H9 (cell line): ENCODE measurements at regions not wholly inside any gene's neighbourhood (a gene's known extent, or its start where the extent isn't known, plus 50 kb on each side); places are given as distances from the start of the nearest gene placed in this dataset.

Source experiments
- DNase-seq: peaks from one replicate; pipeline ENCODE4 v3.0.0-alpha.2; 2017
- H2AFZ ChIP-seq: one replicate; pipeline ENCODE4 v1.6.1; 2013; ENCODE audit warnings: mild to moderate bottlenecking, low read length, control low read depth, moderate library complexity
- H2AK5ac ChIP-seq: 2 replicates; pipeline ENCODE4 v1.6.1; 2013; ENCODE audit warnings: low read length, control low read depth, mixed read lengths; ENCODE audit not compliant: insufficient read length
- H2BK120ac ChIP-seq: one replicate; pipeline ENCODE4 v1.6.1; 2013; ENCODE audit warnings: low read depth, mild to moderate bottlenecking, low read length, control low read depth, inconsistent platforms; ENCODE audit not compliant: poor library complexity, severe bottlenecking
- H2BK12ac ChIP-seq: 2 replicates; pipeline ENCODE4 v1.6.1; 2013; ENCODE audit warnings: low read length, control low read depth, mixed read lengths, low read depth; ENCODE audit not compliant: insufficient read length
- H2BK15ac ChIP-seq: 2 replicates; pipeline ENCODE4 v1.6.1; 2013; ENCODE audit warnings: low read depth, low read length, control low read depth
- H2BK20ac ChIP-seq: one replicate; pipeline ENCODE4 v1.6.1; 2013; ENCODE audit warnings: low read depth, mild to moderate bottlenecking, low read length, control low read depth, inconsistent platforms; ENCODE audit not compliant: poor library complexity, severe bottlenecking
- H2BK5ac ChIP-seq: 2 replicates; pipeline ENCODE4 v1.6.1; 2013; ENCODE audit warnings: low read length, control low read depth, mixed read lengths; ENCODE audit not compliant: insufficient read length
- H3K14ac ChIP-seq: 2 replicates; pipeline ENCODE4 v1.6.1; 2013; ENCODE audit warnings: low read length, control low read depth; ENCODE audit not compliant: insufficient read depth
- H3K18ac ChIP-seq: 2 replicates; pipeline ENCODE4 v1.6.1; 2013; ENCODE audit warnings: low read depth, mild to moderate bottlenecking, mixed read lengths, low read length, control low read depth; ENCODE audit not compliant: insufficient read length
- H3K23ac ChIP-seq: 2 replicates; pipeline ENCODE4 v1.6.1; 2013; ENCODE audit warnings: low read length, control low read depth, mixed read lengths, low read depth; ENCODE audit not compliant: insufficient read length
- H3K23me2 ChIP-seq: 2 replicates; pipeline ENCODE4 v1.6.1; 2013; ENCODE audit warnings: low read depth, mild to moderate bottlenecking, mixed read lengths, low read length, control low read depth; ENCODE audit not compliant: insufficient read length, poor library complexity, severe bottlenecking
- H3K27ac ChIP-seq: 2 replicates; pipeline ENCODE4 v1.5.1; 2013; ENCODE audit warnings: low read length, control low read depth, mixed read lengths, low read depth; ENCODE audit not compliant: insufficient read length
- H3K27me3 ChIP-seq: 2 replicates; pipeline ENCODE4 v1.6.1; 2013; ENCODE audit warnings: low read length, control low read depth, inconsistent platforms; ENCODE audit not compliant: insufficient read depth
- H3K4ac ChIP-seq: 2 replicates; pipeline ENCODE4 v1.6.1; 2013; ENCODE audit warnings: low read depth, mild to moderate bottlenecking, control low read depth, inconsistent platforms, low read length, moderate library complexity
- H3K4me1 ChIP-seq: 2 replicates; pipeline ENCODE4 v1.6.1; 2013; ENCODE audit warnings: low read length, control low read depth, inconsistent platforms; ENCODE audit not compliant: insufficient read depth
- H3K4me2 ChIP-seq: 2 replicates; pipeline ENCODE4 v1.6.1; 2013; ENCODE audit warnings: low read length, control low read depth, mixed read lengths; ENCODE audit not compliant: insufficient read length, insufficient read depth
- H3K56ac ChIP-seq: 2 replicates; pipeline ENCODE4 v1.6.1; 2013; ENCODE audit warnings: low read depth, mild to moderate bottlenecking, mixed read lengths, low read length, control low read depth; ENCODE audit not compliant: insufficient read length
- H3K79me1 ChIP-seq: 2 replicates; pipeline ENCODE4 v1.6.1; 2013; ENCODE audit warnings: low read depth, mild to moderate bottlenecking, moderate library complexity, low read length, control low read depth, inconsistent platforms; ENCODE audit not compliant: insufficient read depth, poor library complexity, severe bottlenecking
- H3K79me2 ChIP-seq: 2 replicates; pipeline ENCODE4 v1.6.1; 2013; ENCODE audit warnings: low read length, control low read depth, inconsistent platforms; ENCODE audit not compliant: insufficient read depth
- H3K9ac ChIP-seq: 2 replicates; pipeline ENCODE4 v1.6.1; 2013; ENCODE audit warnings: low read length, control low read depth, mixed read lengths; ENCODE audit not compliant: insufficient read length; ENCODE audit errors: extremely low read depth
- H3K9me3 ChIP-seq: one replicate; pipeline ENCODE4 v1.6.1; 2013; ENCODE audit warnings: low read depth, low read length, inconsistent platforms; ENCODE audit not compliant: control insufficient read depth
- H3T11ph ChIP-seq: one replicate; pipeline ENCODE4 v1.6.1; 2013; ENCODE audit warnings: mild to moderate bottlenecking, low read length, control low read depth, inconsistent platforms
- H4K20me1 ChIP-seq: one replicate; pipeline ENCODE4 v1.6.1; 2013; ENCODE audit not compliant: control insufficient read depth, insufficient read length, insufficient read depth
- H4K5ac ChIP-seq: 2 replicates; pipeline ENCODE4 v1.6.1; 2013; ENCODE audit warnings: low read depth, mild to moderate bottlenecking, mixed read lengths, low read length, control low read depth; ENCODE audit not compliant: insufficient read length
- H4K8ac ChIP-seq: replicated peaks from 2 replicates; pipeline ENCODE4 v1.6.1; 2013; ENCODE audit warnings: low read length, control low read depth, mixed read lengths, low read depth; ENCODE audit not compliant: insufficient read length
- H4K91ac ChIP-seq: 2 replicates; pipeline ENCODE4 v1.6.1; 2013; ENCODE audit warnings: low read depth, mild to moderate bottlenecking, moderate library complexity, mixed read lengths, low read length, control low read depth; ENCODE audit not compliant: insufficient read length
- H3K27ac Mint-ChIP-seq, 3 experiments: 2 replicates in 2 of 3; 3 replicates in 1 of 3; pipeline ENCODE4 v1.8.0; 2020 to 2021; ENCODE audit warnings: mixed read lengths in 3 of 3, mild to moderate bottlenecking in 1 of 3, moderate library complexity in 1 of 3
- H3K27me3 Mint-ChIP-seq: 2 replicates; pipeline ENCODE4 v1.8.0; 2021; ENCODE audit warnings: low read depth, mild to moderate bottlenecking, moderate library complexity, mixed read lengths
- H3K36me3 Mint-ChIP-seq, 3 experiments: 2 replicates in 2 of 3; 3 replicates in 1 of 3; pipeline ENCODE4 v1.8.0; 2020 to 2021; ENCODE audit warnings: low read depth in 3 of 3, mixed read lengths in 3 of 3; ENCODE audit not compliant: insufficient read depth in 1 of 3
- H3K4me1 Mint-ChIP-seq, 2 experiments: 2 replicates each; pipeline ENCODE4 v1.8.0; 2020; ENCODE audit warnings: mixed read lengths in 2 of 2
- H3K4me3 Mint-ChIP-seq, 2 experiments: 2 replicates in 1 of 2; 3 replicates in 1 of 2; pipeline ENCODE4 v1.8.0; 2020 to 2021; ENCODE audit warnings: mild to moderate bottlenecking in 2 of 2, mixed read lengths in 2 of 2, moderate library complexity in 1 of 2
- H3K9me3 Mint-ChIP-seq, 2 experiments: 2 replicates in 1 of 2; 3 replicates in 1 of 2; pipeline ENCODE4 v1.8.0; 2020; ENCODE audit warnings: mild to moderate bottlenecking in 2 of 2, mixed read lengths in 2 of 2, moderate library complexity in 1 of 2
- WGBS: extraction: QIAGEN DNeasy Blood & Tissue Kit; methylation state at CpG from one replicate; pipeline ENCODE4 v1.1.7; 2013; ENCODE audit warnings: missing lambda C conversion rate, low lambda C conversion rate, mixed read lengths; ENCODE audit not compliant: insufficient read length; ENCODE audit errors: extremely low coverage; 5-methylcytosine and 5-hydroxymethylcytosine counted together
- TF ChIP-seq, protein P1 (sequence below): fragments of 200-600 bp; sonication (generic); conservative IDR thresholded peaks from 3 replicates; pipeline ENCODE4 v1.8.0; 2021; ENCODE audit warnings: antibody characterized with exemption, mild to moderate bottlenecking

- WGBS: no CpG with 5 or more reads among the region's 1 CpG
- H2BK120ac ChIP-seq: no peak overlapping the region
- H3K27me3 ChIP-seq: no peaks in the 10 kb centered on the region
- H3K4me1 ChIP-seq: no peaks in the 10 kb centered on the region
- H3K9me3 Mint-ChIP-seq: no peaks in the 10 kb centered on the region
- H3K4me3 Mint-ChIP-seq: no peak overlapping the region
- H3K4me2 ChIP-seq: no peak overlapping the region
- no peak overlapping the region for H2BK15ac ChIP-seq
- H3K23ac ChIP-seq: no peak overlapping the region
- H3K56ac ChIP-seq: no peak overlapping the region
- no peak overlapping the region for H4K5ac ChIP-seq
- no peak overlapping the region for H3K27ac Mint-ChIP-seq
- no peak overlapping the region for H2AFZ ChIP-seq
- no peak for DNase-seq
- H3K23me2 ChIP-seq: no peaks in the 10 kb centered on the region
- TF ChIP-seq, protein P1, sequence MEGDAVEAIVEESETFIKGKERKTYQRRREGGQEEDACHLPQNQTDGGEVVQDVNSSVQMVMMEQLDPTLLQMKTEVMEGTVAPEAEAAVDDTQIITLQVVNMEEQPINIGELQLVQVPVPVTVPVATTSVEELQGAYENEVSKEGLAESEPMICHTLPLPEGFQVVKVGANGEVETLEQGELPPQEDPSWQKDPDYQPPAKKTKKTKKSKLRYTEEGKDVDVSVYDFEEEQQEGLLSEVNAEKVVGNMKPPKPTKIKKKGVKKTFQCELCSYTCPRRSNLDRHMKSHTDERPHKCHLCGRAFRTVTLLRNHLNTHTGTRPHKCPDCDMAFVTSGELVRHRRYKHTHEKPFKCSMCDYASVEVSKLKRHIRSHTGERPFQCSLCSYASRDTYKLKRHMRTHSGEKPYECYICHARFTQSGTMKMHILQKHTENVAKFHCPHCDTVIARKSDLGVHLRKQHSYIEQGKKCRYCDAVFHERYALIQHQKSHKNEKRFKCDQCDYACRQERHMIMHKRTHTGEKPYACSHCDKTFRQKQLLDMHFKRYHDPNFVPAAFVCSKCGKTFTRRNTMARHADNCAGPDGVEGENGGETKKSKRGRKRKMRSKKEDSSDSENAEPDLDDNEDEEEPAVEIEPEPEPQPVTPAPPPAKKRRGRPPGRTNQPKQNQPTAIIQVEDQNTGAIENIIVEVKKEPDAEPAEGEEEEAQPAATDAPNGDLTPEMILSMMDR: no peak
- no peaks in the 10 kb centered on the region for H3K36me3 Mint-ChIP-seq
- H3K4me1 Mint-ChIP-seq: no peaks in the 10 kb centered on the region
- H3K4ac ChIP-seq: no peak overlapping the region
- no peak overlapping the region for H3K14ac ChIP-seq
- H4K91ac ChIP-seq: no peak overlapping the region
- H3K9me3 ChIP-seq: no peaks in the 10 kb centered on the region
- H2BK20ac ChIP-seq: no peak overlapping the region
- no peaks in the 10 kb centered on the region; the same call in none of the 2 replicates for H3K27me3 Mint-ChIP-seq
- H4K8ac ChIP-seq: no peak overlapping the region
- H2AK5ac ChIP-seq: no peak overlapping the region
- H4K20me1 ChIP-seq: no peaks in the 10 kb centered on the region
- H3K18ac ChIP-seq: no peak overlapping the region
- H3K9ac ChIP-seq: no peak overlapping the region
- no peak overlapping the region for H2BK12ac ChIP-seq
- H2BK5ac ChIP-seq: no peak overlapping the region
- no peak overlapping the region for H3T11ph ChIP-seq
- H3K27ac ChIP-seq: no peak overlapping the region
- H3K79me2 ChIP-seq: no peaks in the 10 kb centered on the region
- no peaks in the 10 kb centered on the region for H3K79me1 ChIP-seq
These were observed 117.1 kb upstream of the PTGFR start for GRCh38 chr1:78373676-78374075.
